A549 (cell line): ENCODE measurements at regions not wholly inside any gene's neighbourhood (a gene's known extent, or its start where the extent isn't known, plus 50 kb on each side); places are given as distances from the start of the nearest gene placed in this dataset.

ENCODE experiments used
- ATAC-seq, 2 experiments: fragments of 200-7000 bp in 1 of 2; fragments of >200 bp in 1 of 2; cut with Nextera tagmentation in 1 of 2; cut with Tn5 transposase in 1 of 2; 3 replicates each; pipeline versions ENCODE4 v1.8.0 to v1.9.1; 2018 to 2020; ENCODE audit warnings: mild to moderate bottlenecking in 1 of 2, moderate library complexity in 1 of 2
- CTCF ChIA-PET: fragments of 300-600 bp; sonication (Branson Sonifier 250); formaldehyde crosslinking; extraction: SDS; loops from one replicate; lab custom pipeline; 2021; ENCODE audit warnings: antibody characterized with exemption, inconsistent platforms; lab: Yijun Ruan, JAX
- POLR2A ChIA-PET: fragments of 350-600 bp; formaldehyde crosslinking; extraction: SDS; loops from one replicate; lab custom pipeline; 2021; ENCODE audit warnings: antibody characterized with exemption, inconsistent platforms; lab: Yijun Ruan, JAX
- DNase-seq, 2 experiments: peaks; one replicate each; pipeline versions ENCODE4 v3.0.0 to v3.0.0-alpha.2; 2011 to 2016; ENCODE audit warnings: low read depth in 1 of 2, low spot score in 1 of 2
- FAIRE-seq: peaks from 2 replicates; lab custom pipeline; 2011; peaks lifted over from hg19 to GRCh38; lab: Jason Lieb, UNC
- H3K27ac ChIP-seq, 2 experiments: fragments of >200 bp; sonication (Bioruptor Twin); formaldehyde crosslinking; 3 replicates each; pipeline ENCODE4 v1.5.1; 2016 to 2017
- H3K4me1 ChIP-seq: fragments of >200 bp; sonication (Bioruptor Twin); formaldehyde crosslinking; 3 replicates; pipeline ENCODE4 v1.6.1; 2016
- H3K4me2 ChIP-seq: fragments of >200 bp; sonication (Bioruptor Twin); formaldehyde crosslinking; 3 replicates; pipeline ENCODE4 v1.6.1; 2016
- H3K4me3 ChIP-seq: fragments of >200 bp; sonication (Bioruptor Twin); formaldehyde crosslinking; 3 replicates; pipeline ENCODE4 v1.5.1; 2016
- H3K9me3 ChIP-seq: fragments of >200 bp; sonication (Bioruptor Twin); formaldehyde crosslinking; 3 replicates; pipeline ENCODE4 v1.6.1; 2016
- BCL3 ChIP-seq: fragments of >200 bp; sonication (Bioruptor Twin); formaldehyde crosslinking; IDR thresholded peaks from 3 replicates; pipeline ENCODE4 v1.6.1; 2016
- CBX2 ChIP-seq: fragments of 200-600 bp; sonication (generic); IDR thresholded peaks from 2 replicates; pipeline ENCODE4 v1.6.1; 2016; ENCODE audit warnings: low read depth, mild to moderate bottlenecking, borderline replicate concordance
- CBX8 ChIP-seq: fragments of 200-600 bp; sonication (generic); IDR thresholded peaks from 2 replicates; pipeline ENCODE4 v1.6.1; 2016
- CHD2 ChIP-seq: fragments of 150-350 bp; IDR thresholded peaks from 2 replicates; pipeline ENCODE4 v1.6.1; 2014; ENCODE audit warnings: low read length; ENCODE audit not compliant: partially characterized antibody
- EP300 ChIP-seq, 2 experiments: fragments of >200 bp; sonication (Bioruptor Twin); formaldehyde crosslinking; IDR thresholded peaks; 2 replicates in 1 of 2; 3 replicates in 1 of 2; pipeline ENCODE4 v1.6.1; 2016 to 2017
- FOSL2 ChIP-seq, 2 experiments: fragments of 450-650 bp in 1 of 2; fragments of >200 bp in 1 of 2; sonication (Bioruptor Twin) in 1 of 2; formaldehyde crosslinking; IDR thresholded peaks; 2 replicates each; pipeline versions ENCODE4 v1.5.0 to v1.6.1; 2016 to 2020; ENCODE audit warnings: mild to moderate bottlenecking in 1 of 2, moderate library complexity in 1 of 2
- FOXS1 ChIP-seq: fragments of 250-450 bp; sonication (Bioruptor Pico); IDR thresholded peaks from 2 replicates; pipeline ENCODE4 v1.5.0; 2020; ENCODE audit warnings: mild to moderate bottlenecking, moderate library complexity
- HES2 ChIP-seq: fragments of >200 bp; sonication (Bioruptor Twin); formaldehyde crosslinking; IDR thresholded peaks from 2 replicates; pipeline ENCODE4 v1.6.1; 2016
- HEYL ChIP-seq: fragments of 250-450 bp; sonication (Bioruptor Pico); IDR thresholded peaks from 2 replicates; pipeline ENCODE4 v1.8.0; 2021; ENCODE audit warnings: mild to moderate bottlenecking, moderate library complexity
- HMGXB4 ChIP-seq: fragments of 250-450 bp; sonication (Bioruptor Pico); IDR thresholded peaks from 2 replicates; pipeline ENCODE4 v1.5.0; 2021; ENCODE audit warnings: mild to moderate bottlenecking, moderate library complexity, borderline replicate concordance
- HOXB5 ChIP-seq: fragments of 250-450 bp; sonication (Bioruptor Pico); IDR thresholded peaks from 2 replicates; pipeline ENCODE4 v1.5.0; 2020; ENCODE audit warnings: mild to moderate bottlenecking, moderate library complexity
- NPAS2 ChIP-seq: fragments of 250-450 bp; sonication (Bioruptor Pico); IDR thresholded peaks from 2 replicates; pipeline ENCODE4 v1.8.0; 2022; ENCODE audit warnings: mild to moderate bottlenecking, moderate library complexity, borderline replicate concordance
- POLR2AphosphoS2 ChIP-seq: conservative IDR thresholded peaks from 2 replicates; pipeline ENCODE4 v1.6.1; 2012; ENCODE audit warnings: low read length, improper control_type of control experiment, inconsistent platforms
- RAD21 ChIP-seq, 2 experiments: fragments of >200 bp in 1 of 2; sonication (Bioruptor Twin) in 1 of 2; formaldehyde crosslinking in 1 of 2; IDR thresholded peaks in 1 of 2; conservative IDR thresholded peaks in 1 of 2; 2 replicates in 1 of 2; 3 replicates in 1 of 2; pipeline ENCODE4 v1.6.1; 2012 to 2018; ENCODE audit warnings: inconsistent platforms in 1 of 2
- RCOR1 ChIP-seq: fragments of 150-350 bp; IDR thresholded peaks from 2 replicates; pipeline ENCODE4 v1.6.1; 2014; ENCODE audit warnings: antibody characterized with exemption, low read length, low read depth
- REST ChIP-seq: fragments of 200-600 bp; sonication (generic); IDR thresholded peaks from 2 replicates; pipeline ENCODE4 v1.6.1; 2016; ENCODE audit warnings: antibody characterized with exemption, mild to moderate bottlenecking, moderate library complexity
- RFX5 ChIP-seq: fragments of 450-650 bp; IDR thresholded peaks from 2 replicates; pipeline ENCODE4 v1.7.1; 2014; ENCODE audit warnings: antibody characterized with exemption, mild to moderate bottlenecking, moderate library complexity
- SREBF2 ChIP-seq: fragments of 450-650 bp; IDR thresholded peaks from 2 replicates; pipeline ENCODE4 v1.6.1; 2014; ENCODE audit warnings: mild to moderate bottlenecking, moderate library complexity
- TP53 ChIP-seq: fragments of 250-450 bp; sonication (Bioruptor Pico); IDR thresholded peaks from 2 replicates; pipeline ENCODE4 v1.5.0; 2021; ENCODE audit warnings: mild to moderate bottlenecking, moderate library complexity
- USF2 ChIP-seq: fragments of 450-650 bp; IDR thresholded peaks from 2 replicates; pipeline ENCODE4 v1.6.1; 2014; ENCODE audit warnings: antibody characterized with exemption
- ZFP36 ChIP-seq: fragments of 450-650 bp; IDR thresholded peaks from 2 replicates; pipeline ENCODE4 v1.6.1; 2014; ENCODE audit warnings: borderline replicate concordance; ENCODE audit not compliant: partially characterized antibody
- WGBS: methylation state at CpG from one replicate; pipeline ENCODE4 v1.1.6; 2017; ENCODE audit errors: missing lambda C conversion rate; 5-methylcytosine and 5-hydroxymethylcytosine counted together

- POLR2A ChIA-PET = no interaction called here
- ATAC-seq (no peak), FAIRE-seq (no peak), DNase-seq (no peak)
- Histone ChIP-seq H3K9me3 (no peaks in the 10 kb centered on the region), H3K4me2 (no peak overlapping the region), H3K4me1 (no peaks in the 10 kb centered on the region), H3K4me3 (no peak overlapping the region), H3K27ac (no peak overlapping the region)
- TF ChIP-seq RFX5 (no peak), NPAS2 (CRISPR knock-in tag) (no peak), HOXB5 (CRISPR knock-in tag) (no peak), RAD21 (conservative IDR thresholded peaks at IDR 0.05 in 1 of 2, IDR thresholded peaks at IDR 0.05 in 1 of 2) (no peak), FOSL2 (IDR thresholded peaks at IDR 0.05) (no peak), FOSL2 (CRISPR knock-in tag; IDR thresholded peaks at IDR 0.05) (no peak), HES2 (no peak), USF2 (no peak), FOXS1 (CRISPR knock-in tag) (no peak), TP53 (CRISPR knock-in tag) (no peak), HEYL (no peak), ZFP36 (no peak), BCL3 (no peak)
- CTCF ChIA-PET = no interaction called here
- WGBS = 33% methylated on average over 2 of the region's 2 CpGs
Observed at GRCh38 chr4:165709973-165710526, 163.0 kb upstream of the TLL1 start.

GRCh38 chr4:165711436-165711835 lies 161.6 kb upstream of the TLL1 start:
- H3K9me3 ChIP-seq = no peaks in the 10 kb centered on the region
- TF ChIP-seq RAD21 (conservative IDR thresholded peaks at IDR 0.05 in 1 of 2, IDR thresholded peaks at IDR 0.05 in 1 of 2) (no peak), HMGXB4 (no peak), FOXS1 (CRISPR knock-in tag) (no peak), CBX2 (no peak), SREBF2 (no peak), TP53 (CRISPR knock-in tag) (no peak), EP300 (IDR thresholded peaks at IDR 0.05) (no peak), ZFP36 (no peak), CBX8 (no peak), CHD2 (no peak), REST (no peak), POLR2AphosphoS2 (no peak), RCOR1 (no peak), BCL3 (no peak)
- TF ChIP-seq, all 56 proteins: peak for 0
- H3K27ac ChIP-seq = no peak overlapping the region
- CTCF ChIA-PET = no interaction called here
- H3K4me2 ChIP-seq = no peak overlapping the region
- no peak overlapping the region for H3K4me3 ChIP-seq
- WGBS = 40% methylated on average over 4 of the region's 4 CpGs
- FAIRE-seq (no peak), ATAC-seq (no peak), DNase-seq (no peak)
- no peaks in the 10 kb centered on the region for H3K4me1 ChIP-seq
- POLR2A ChIA-PET = no interaction called here
